ENCODE measurements at regions not wholly inside any gene's neighbourhood (a gene's known extent, or its start where the extent isn't known, plus 50 kb on each side); places are given as distances from the start of the nearest gene placed in this dataset.

GRCh38 chr5:100110497-100110896 lies 424.7 kb upstream of the FAM174A start:
- TF ChIP-seq CTCF (conservative IDR thresholded peaks at IDR 0.05 in 1 of 2, IDR thresholded peaks at IDR 0.05 in 1 of 2; ENCODE audit: low read depth in 1 of 2, low read length in 2 of 2) (no peak), EZH2 (IDR thresholded peaks at IDR 0.05; ENCODE audit: low read length, missing control alignments) (no peak)

Data from fibroblast of lung (primary cell).